ENCODE measurements at regions not wholly inside any gene's neighbourhood (a gene's known extent, or its start where the extent isn't known, plus 50 kb on each side); places are given as distances from the start of the nearest gene placed in this dataset.

DNA sequence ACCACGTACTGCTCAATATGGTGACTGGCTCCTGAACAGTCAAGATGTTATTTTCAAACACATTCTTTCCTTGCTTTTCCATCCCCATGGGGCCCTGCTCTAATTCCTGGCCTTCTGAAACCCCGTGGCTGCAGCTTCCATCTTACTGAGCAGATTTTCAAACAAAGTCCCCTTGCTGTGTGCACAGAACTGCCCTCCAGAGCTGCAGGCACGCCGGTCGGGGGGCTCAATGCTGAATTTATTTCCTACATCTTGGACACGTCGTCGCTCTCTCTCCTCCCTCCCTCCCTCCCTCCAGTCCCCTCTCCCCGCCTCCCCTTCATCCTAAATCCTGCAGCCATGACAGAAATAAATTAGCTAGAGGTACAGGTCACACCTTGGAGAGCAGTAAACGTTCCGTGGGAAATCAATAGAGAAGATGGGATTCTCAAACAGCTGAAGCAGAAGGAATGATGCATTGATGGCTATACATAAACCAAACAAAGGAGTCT lies 243.1 kb upstream of the BLID start (continued):
- TF ChIP-seq, protein P1, sequence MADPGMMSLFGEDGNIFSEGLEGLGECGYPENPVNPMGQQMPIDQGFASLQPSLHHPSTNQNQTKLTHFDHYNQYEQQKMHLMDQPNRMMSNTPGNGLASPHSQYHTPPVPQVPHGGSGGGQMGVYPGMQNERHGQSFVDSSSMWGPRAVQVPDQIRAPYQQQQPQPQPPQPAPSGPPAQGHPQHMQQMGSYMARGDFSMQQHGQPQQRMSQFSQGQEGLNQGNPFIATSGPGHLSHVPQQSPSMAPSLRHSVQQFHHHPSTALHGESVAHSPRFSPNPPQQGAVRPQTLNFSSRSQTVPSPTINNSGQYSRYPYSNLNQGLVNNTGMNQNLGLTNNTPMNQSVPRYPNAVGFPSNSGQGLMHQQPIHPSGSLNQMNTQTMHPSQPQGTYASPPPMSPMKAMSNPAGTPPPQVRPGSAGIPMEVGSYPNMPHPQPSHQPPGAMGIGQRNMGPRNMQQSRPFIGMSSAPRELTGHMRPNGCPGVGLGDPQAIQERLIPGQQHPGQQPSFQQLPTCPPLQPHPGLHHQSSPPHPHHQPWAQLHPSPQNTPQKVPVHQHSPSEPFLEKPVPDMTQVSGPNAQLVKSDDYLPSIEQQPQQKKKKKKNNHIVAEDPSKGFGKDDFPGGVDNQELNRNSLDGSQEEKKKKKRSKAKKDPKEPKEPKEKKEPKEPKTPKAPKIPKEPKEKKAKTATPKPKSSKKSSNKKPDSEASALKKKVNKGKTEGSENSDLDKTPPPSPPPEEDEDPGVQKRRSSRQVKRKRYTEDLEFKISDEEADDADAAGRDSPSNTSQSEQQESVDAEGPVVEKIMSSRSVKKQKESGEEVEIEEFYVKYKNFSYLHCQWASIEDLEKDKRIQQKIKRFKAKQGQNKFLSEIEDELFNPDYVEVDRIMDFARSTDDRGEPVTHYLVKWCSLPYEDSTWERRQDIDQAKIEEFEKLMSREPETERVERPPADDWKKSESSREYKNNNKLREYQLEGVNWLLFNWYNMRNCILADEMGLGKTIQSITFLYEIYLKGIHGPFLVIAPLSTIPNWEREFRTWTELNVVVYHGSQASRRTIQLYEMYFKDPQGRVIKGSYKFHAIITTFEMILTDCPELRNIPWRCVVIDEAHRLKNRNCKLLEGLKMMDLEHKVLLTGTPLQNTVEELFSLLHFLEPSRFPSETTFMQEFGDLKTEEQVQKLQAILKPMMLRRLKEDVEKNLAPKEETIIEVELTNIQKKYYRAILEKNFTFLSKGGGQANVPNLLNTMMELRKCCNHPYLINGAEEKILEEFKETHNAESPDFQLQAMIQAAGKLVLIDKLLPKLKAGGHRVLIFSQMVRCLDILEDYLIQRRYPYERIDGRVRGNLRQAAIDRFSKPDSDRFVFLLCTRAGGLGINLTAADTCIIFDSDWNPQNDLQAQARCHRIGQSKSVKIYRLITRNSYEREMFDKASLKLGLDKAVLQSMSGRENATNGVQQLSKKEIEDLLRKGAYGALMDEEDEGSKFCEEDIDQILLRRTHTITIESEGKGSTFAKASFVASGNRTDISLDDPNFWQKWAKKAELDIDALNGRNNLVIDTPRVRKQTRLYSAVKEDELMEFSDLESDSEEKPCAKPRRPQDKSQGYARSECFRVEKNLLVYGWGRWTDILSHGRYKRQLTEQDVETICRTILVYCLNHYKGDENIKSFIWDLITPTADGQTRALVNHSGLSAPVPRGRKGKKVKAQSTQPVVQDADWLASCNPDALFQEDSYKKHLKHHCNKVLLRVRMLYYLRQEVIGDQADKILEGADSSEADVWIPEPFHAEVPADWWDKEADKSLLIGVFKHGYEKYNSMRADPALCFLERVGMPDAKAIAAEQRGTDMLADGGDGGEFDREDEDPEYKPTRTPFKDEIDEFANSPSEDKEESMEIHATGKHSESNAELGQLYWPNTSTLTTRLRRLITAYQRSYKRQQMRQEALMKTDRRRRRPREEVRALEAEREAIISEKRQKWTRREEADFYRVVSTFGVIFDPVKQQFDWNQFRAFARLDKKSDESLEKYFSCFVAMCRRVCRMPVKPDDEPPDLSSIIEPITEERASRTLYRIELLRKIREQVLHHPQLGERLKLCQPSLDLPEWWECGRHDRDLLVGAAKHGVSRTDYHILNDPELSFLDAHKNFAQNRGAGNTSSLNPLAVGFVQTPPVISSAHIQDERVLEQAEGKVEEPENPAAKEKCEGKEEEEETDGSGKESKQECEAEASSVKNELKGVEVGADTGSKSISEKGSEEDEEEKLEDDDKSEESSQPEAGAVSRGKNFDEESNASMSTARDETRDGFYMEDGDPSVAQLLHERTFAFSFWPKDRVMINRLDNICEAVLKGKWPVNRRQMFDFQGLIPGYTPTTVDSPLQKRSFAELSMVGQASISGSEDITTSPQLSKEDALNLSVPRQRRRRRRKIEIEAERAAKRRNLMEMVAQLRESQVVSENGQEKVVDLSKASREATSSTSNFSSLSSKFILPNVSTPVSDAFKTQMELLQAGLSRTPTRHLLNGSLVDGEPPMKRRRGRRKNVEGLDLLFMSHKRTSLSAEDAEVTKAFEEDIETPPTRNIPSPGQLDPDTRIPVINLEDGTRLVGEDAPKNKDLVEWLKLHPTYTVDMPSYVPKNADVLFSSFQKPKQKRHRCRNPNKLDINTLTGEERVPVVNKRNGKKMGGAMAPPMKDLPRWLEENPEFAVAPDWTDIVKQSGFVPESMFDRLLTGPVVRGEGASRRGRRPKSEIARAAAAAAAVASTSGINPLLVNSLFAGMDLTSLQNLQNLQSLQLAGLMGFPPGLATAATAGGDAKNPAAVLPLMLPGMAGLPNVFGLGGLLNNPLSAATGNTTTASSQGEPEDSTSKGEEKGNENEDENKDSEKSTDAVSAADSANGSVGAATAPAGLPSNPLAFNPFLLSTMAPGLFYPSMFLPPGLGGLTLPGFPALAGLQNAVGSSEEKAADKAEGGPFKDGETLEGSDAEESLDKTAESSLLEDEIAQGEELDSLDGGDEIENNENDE (IDR thresholded peaks at IDR 0.05; ENCODE audit: insufficient replicate concordance, low read length): no peak
- TF ChIP-seq SP2 (IDR thresholded peaks at IDR 0.05; ENCODE audit: low read length): no peak
- no peak for TF ChIP-seq CBX5 (IDR thresholded peaks at IDR 0.05; ENCODE audit: low read depth, low read length)
- TF ChIP-seq YY1 (IDR thresholded peaks at IDR 0.05; ENCODE audit: low read depth, low read length): no peak
- no peak for TF ChIP-seq KDM5A (IDR thresholded peaks at IDR 0.05; ENCODE audit: low read length)
- TF ChIP-seq, protein P2, sequence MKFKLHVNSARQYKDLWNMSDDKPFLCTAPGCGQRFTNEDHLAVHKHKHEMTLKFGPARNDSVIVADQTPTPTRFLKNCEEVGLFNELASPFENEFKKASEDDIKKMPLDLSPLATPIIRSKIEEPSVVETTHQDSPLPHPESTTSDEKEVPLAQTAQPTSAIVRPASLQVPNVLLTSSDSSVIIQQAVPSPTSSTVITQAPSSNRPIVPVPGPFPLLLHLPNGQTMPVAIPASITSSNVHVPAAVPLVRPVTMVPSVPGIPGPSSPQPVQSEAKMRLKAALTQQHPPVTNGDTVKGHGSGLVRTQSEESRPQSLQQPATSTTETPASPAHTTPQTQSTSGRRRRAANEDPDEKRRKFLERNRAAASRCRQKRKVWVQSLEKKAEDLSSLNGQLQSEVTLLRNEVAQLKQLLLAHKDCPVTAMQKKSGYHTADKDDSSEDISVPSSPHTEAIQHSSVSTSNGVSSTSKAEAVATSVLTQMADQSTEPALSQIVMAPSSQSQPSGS (IDR thresholded peaks at IDR 0.05; ENCODE audit: low read length): no peak
- TF ChIP-seq RFX5 (IDR thresholded peaks at IDR 0.05; ENCODE audit: borderline replicate concordance, low read depth, low read length): no peak
- no peak for TF ChIP-seq CHD2 (IDR thresholded peaks at IDR 0.05; ENCODE audit: low read length)
- TF ChIP-seq E2F6 (IDR thresholded peaks at IDR 0.05): no peak
- TF ChIP-seq CBX8 (IDR thresholded peaks at IDR 0.05; ENCODE audit: borderline replicate concordance, low read depth, low read length): no peak

Measured in H1 (cell line).